Renal cortical epithelial cell (primary cell): ENCODE measurements at regions not wholly inside any gene's neighbourhood (a gene's known extent, or its start where the extent isn't known, plus 50 kb on each side); places are given as distances from the start of the nearest gene placed in this dataset.

Source experiments
- DNase-seq: peaks from one replicate; pipeline ENCODE4 v3.0.0-alpha.2; 2011; ENCODE audit warnings: low read depth

DNA sequence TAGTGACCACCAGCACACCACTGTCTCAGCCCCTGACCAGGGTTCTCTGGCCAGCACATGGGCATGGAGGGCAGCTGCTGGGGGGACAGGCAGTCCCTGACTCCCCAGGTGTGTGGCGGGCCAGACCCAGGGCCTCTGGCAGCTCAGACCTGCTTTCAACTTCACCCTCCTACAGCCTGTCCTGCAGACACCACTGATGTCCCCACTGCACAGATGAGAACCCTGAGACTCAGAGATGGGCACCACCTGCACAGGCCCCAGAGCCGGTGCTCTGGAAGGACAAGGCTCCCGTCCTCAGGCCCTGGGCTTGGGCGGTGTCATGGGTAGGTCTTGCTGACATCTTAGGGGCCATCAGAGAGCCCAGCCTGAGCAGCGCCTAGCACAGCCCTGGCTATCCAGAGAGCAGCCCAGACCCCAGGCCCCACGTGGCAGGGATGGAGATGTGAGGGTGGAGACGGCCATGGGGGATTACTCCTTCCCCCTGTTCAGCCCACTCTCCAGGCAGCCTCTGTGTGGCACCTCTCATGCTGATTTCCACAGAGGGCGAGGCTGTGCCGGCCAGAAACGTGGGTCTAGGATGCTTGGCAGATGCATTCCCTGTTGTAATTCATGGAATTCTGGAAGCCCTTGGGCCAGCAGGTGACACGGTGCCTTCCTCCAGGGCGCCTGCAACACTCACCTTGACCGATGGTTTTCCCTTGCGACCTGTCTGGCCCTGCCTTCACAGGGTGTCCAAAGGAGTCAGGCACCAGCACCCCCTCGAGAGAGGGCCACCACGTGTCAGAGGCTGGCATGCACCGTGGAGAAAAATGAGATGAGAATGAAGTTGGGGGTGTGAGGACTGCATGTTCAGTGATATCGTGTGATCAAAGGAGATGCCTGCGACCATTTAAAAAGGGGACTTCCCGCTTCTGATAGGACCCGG, 61.2 kb upstream of the GLI2 start:
- no peak for DNase-seq

DNA sequence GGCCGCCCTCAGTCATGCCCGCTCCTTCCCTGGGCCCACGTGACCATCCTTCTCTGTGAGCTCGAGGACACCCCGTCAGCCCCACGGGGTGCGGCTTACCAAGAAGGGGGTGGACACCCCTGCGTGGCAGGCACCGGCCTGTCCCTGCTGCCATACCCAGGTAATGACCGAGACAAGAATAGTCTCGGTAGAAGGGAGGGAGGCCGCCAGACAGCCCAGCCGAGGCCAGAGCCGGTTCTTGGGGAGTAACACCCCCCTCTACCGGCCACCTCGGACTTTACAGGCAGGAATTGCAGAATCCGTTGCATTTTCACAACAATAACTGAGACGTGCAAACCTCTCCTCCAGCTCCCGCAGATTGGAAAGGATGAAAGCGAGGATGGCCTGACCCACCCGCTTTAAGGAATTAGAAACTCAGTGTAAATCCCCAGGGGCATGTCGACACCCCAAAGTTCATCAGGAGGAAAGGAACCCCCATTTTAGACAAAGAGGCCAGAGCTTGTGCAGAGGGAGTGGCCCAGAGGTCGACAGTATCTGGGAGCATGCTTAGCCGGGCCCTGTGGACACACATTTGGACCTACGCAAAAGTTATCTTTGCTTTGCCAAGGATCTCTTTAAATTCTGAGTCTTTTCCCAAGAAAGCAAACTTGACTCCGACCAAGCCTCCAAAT, 60.1 kb upstream of the GLI2 start:
- no peak for DNase-seq

DNA sequence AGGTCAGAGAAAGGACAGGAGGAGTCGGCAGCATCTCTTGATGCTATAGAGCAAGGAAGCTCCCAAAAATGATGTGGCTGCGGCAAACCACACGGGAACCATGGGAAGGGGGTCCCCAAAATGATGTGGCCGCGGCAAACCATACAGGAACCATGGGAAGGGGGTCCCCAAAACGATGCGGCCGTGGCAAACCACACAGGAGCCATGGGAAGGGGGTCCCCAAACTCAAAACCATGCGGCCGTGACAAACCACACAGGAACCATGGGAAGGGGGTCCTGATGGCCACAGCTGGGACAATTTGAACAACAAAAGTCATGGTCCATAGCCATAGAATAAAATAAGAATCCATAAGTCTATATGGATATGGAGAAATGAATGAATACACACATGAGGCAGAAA, 58.4 kb upstream of the GLI2 start:
- no peak for DNase-seq

DNA sequence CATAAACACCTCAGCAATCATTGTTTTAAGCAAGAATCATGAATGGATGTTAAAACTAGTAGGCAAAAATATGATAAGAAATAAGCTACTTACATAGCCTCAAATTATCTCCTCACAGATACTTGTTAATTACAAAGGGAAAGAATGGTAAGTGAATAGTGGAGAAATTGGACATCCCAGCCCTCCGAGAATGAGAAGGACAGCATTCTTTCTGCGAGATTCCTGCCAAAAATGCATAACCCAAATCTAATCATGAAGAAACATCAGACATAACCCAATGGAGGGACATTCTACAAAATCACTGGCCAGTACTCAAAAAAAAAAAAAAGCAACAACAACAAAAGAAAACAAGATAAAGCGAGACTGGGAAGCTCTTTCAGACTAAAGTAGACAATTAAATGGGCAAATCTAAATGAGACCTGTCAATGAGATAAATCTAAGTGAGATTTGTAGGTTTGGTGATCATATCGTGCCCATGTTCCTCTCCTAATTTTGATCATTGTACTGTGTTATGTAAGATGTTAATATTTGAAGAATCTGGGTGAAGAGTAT, 57.9 kb upstream of the GLI2 start:
- DNase-seq = no peak

- no peak for DNase-seq
Measured at GRCh38 chr2:120678251-120678650, 57.4 kb upstream of the GLI2 start.

DNA sequence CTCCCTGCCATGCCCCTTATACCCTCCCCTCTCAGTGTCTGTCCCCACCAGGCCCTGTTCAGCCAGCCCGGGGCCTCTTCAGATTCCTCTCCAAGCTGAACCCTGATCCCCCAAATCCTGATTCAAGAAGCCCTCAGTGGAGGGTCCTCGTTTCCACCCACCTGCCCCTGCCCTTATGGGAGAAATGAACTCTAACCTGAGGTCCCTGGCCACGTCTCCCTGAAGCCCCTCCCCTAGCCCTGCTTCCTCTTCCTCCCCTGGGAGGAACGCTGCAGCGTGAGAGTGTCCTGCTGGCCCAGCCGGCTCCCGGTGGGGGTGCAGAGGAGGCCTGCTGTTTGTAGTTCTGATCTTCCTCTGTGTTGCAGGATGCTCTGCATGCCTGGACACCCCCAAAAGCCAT, 56.7 kb upstream of the GLI2 start:
- no peak for DNase-seq

DNA sequence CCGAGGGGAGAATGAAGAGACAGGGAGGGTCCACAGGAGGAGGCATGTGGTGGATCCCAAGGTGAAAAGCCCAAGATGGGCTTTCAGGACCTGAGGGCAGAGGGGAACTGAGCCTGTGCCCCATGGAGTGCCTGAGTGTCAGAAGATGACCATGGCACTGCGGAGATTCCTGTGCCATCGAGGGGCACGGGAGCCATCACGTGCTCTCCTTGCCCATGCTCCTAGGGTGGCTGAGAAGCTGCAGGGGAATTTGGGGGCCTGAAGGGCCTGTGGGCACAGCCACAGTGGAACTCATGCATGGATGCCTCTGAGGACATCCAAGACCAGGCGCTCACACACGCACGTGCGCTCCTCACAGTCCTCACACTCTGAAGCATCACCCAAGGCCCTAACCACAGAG, 56.1 kb upstream of the GLI2 start:
- DNase-seq = no peak

GRCh38 chr2:120680136-120680761, 55.4 kb upstream of the GLI2 start:
- DNase-seq = peak; percentile 60

GRCh38 chr2:120681181-120681580, 54.5 kb upstream of the GLI2 start:
- DNase-seq = no peak

- DNase-seq = no peak
Measured at GRCh38 chr2:120681696-120682288, 53.9 kb upstream of the GLI2 start.

- no peak for DNase-seq
Measured at GRCh38 chr2:120682654-120683053, 53.0 kb upstream of the GLI2 start.

DNA sequence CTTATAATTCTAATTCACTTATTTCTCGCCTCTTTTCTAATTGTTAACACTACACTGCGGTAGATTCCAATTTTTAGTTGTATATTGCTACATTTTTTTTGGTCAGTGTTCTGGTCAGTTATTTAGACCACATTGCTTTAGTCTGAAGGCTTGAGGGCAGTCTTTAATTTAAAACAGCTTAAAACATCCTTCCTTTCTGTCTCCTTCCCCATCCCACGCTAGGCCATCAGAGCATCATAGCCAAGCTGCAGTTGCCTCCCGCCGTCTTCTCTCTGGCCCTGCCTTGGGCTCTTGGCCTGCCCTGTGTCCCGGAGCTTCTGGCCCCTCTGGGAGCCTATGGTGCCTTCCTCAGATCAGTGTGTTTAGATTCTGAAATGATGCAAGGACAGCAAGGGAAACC, 52.6 kb upstream of the GLI2 start:
- no peak for DNase-seq

GRCh38 chr2:120683701-120684100, 52.0 kb upstream of the GLI2 start:
- no peak for DNase-seq

DNA sequence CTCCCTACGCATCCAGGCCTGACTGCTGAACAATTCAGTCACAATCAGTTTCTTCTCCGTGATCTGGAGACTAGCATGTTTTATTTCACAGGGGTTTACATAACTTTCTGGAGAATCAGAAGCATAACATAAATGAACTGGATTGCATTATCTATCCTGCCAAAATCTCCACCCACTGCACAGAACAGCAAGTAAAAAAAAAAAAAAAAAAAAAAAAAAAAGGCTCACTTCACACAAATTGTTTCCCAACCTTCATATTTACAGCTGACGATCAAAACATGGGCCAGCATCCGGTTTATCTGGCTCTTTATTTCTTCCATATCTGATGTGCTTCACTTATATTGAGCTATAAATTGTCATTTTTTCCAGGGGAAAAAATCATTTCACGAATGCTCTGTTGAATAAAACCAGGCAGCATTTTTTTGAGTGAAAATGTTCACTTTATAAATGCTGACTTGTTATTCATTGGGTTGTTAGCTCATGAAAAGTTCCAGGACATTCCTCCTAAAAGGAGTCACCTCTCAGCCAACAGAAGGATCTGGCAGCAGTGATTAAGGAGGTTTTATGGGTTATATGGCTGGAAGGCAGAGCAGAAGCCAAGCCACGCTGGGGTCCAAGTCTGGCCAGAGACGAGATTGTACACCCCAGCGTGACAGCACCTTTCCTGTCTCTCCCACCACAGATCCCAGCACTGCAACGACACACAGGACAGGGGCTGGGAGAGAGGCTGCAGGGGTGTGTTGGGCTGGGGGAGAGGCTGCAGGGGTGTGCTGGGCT, 51.2 kb upstream of the GLI2 start:
- DNase-seq = no peak

GRCh38 chr2:120685066-120685973, 50.3 kb upstream of the GLI2 start:
- DNase-seq = no peak
